HL-60 (cell line): ENCODE measurements at regions not wholly inside any gene's neighbourhood (a gene's known extent, or its start where the extent isn't known, plus 50 kb on each side); places are given as distances from the start of the nearest gene placed in this dataset.

ENCODE experiments used
- DNase-seq, 2 experiments: peaks; one replicate each; pipeline ENCODE4 v3.0.0-alpha.2; 2010 to 2020; ENCODE audit warnings: low read depth in 1 of 2, low spot score in 1 of 2
- H3K27ac ChIP-seq: fragments of 250-450 bp; sonication (Bioruptor Pico); replicated peaks from 2 replicates; pipeline ENCODE4 v1.5.1; 2020; ENCODE audit warnings: mild to moderate bottlenecking, moderate library complexity
- H3K27me3 ChIP-seq: fragments of 250-450 bp; sonication (Bioruptor Pico); 2 replicates; pipeline ENCODE4 v1.5.1; 2021; ENCODE audit warnings: mild to moderate bottlenecking, moderate library complexity; ENCODE audit not compliant: insufficient read depth, poor library complexity, severe bottlenecking
- H3K4me3 ChIP-seq: replicated peaks from 2 replicates; pipeline ENCODE4 v1.5.1; 2011; ENCODE audit warnings: mild to moderate bottlenecking, control low read depth, low read length; ENCODE audit not compliant: insufficient read depth
- GABPA ChIP-seq: IDR thresholded peaks from 2 replicates; pipeline ENCODE4 v1.6.1; 2012; ENCODE audit warnings: low read depth
- POLR2AphosphoS5 ChIP-seq: IDR thresholded peaks from 2 replicates; pipeline ENCODE4 v1.6.1; 2012; ENCODE audit warnings: low read depth
- SPI1 ChIP-seq: IDR thresholded peaks from 2 replicates; pipeline ENCODE4 v1.6.1; 2012; ENCODE audit warnings: low read depth, mild to moderate bottlenecking, borderline replicate concordance
- TF ChIP-seq, protein P1 (sequence below): IDR thresholded peaks from 2 replicates; pipeline ENCODE4 v1.6.1; 2012; ENCODE audit warnings: low read depth; ENCODE audit not compliant: insufficient replicate concordance
- TF ChIP-seq, protein P2 (sequence below): IDR thresholded peaks from one replicate; pipeline ENCODE4 v1.5.1; 2011; ENCODE audit warnings: low read length, control low read depth, inconsistent platforms; ENCODE audit not compliant: insufficient read depth

DNA sequence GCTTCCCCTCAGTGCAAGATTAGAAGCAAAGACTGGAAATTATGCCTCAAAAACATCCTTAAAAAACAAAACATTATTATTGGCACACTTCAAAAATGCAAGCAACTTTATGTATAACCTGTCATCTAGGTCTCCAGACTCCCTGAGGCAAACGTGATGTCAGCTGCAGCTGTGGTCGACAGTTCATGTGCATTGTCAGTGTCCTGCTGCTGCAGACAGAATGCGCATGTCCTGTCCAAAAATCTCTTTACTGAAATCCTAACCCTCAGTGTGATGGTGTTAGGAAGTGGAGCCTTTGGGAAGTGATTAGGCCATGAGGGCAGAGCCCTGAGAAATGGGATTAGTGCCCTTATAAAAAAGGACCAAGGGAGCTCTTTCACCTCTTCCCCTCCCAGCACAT is 126.9 kb downstream of the CYRIA start:
- DNase-seq = no peak
- Histone ChIP-seq H3K27me3 (peaks cover 5% of the 10 kb centered on the region), H3K27ac (no peak overlapping the region), H3K4me3 (no peak overlapping the region)
- TF ChIP-seq GABPA (no peak), POLR2AphosphoS5 (no peak), SPI1 (no peak)
- TF ChIP-seq, protein P1, sequence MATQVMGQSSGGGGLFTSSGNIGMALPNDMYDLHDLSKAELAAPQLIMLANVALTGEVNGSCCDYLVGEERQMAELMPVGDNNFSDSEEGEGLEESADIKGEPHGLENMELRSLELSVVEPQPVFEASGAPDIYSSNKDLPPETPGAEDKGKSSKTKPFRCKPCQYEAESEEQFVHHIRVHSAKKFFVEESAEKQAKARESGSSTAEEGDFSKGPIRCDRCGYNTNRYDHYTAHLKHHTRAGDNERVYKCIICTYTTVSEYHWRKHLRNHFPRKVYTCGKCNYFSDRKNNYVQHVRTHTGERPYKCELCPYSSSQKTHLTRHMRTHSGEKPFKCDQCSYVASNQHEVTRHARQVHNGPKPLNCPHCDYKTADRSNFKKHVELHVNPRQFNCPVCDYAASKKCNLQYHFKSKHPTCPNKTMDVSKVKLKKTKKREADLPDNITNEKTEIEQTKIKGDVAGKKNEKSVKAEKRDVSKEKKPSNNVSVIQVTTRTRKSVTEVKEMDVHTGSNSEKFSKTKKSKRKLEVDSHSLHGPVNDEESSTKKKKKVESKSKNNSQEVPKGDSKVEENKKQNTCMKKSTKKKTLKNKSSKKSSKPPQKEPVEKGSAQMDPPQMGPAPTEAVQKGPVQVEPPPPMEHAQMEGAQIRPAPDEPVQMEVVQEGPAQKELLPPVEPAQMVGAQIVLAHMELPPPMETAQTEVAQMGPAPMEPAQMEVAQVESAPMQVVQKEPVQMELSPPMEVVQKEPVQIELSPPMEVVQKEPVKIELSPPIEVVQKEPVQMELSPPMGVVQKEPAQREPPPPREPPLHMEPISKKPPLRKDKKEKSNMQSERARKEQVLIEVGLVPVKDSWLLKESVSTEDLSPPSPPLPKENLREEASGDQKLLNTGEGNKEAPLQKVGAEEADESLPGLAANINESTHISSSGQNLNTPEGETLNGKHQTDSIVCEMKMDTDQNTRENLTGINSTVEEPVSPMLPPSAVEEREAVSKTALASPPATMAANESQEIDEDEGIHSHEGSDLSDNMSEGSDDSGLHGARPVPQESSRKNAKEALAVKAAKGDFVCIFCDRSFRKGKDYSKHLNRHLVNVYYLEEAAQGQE = no peak
- TF ChIP-seq, protein P2, sequence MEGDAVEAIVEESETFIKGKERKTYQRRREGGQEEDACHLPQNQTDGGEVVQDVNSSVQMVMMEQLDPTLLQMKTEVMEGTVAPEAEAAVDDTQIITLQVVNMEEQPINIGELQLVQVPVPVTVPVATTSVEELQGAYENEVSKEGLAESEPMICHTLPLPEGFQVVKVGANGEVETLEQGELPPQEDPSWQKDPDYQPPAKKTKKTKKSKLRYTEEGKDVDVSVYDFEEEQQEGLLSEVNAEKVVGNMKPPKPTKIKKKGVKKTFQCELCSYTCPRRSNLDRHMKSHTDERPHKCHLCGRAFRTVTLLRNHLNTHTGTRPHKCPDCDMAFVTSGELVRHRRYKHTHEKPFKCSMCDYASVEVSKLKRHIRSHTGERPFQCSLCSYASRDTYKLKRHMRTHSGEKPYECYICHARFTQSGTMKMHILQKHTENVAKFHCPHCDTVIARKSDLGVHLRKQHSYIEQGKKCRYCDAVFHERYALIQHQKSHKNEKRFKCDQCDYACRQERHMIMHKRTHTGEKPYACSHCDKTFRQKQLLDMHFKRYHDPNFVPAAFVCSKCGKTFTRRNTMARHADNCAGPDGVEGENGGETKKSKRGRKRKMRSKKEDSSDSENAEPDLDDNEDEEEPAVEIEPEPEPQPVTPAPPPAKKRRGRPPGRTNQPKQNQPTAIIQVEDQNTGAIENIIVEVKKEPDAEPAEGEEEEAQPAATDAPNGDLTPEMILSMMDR = no peak

DNA sequence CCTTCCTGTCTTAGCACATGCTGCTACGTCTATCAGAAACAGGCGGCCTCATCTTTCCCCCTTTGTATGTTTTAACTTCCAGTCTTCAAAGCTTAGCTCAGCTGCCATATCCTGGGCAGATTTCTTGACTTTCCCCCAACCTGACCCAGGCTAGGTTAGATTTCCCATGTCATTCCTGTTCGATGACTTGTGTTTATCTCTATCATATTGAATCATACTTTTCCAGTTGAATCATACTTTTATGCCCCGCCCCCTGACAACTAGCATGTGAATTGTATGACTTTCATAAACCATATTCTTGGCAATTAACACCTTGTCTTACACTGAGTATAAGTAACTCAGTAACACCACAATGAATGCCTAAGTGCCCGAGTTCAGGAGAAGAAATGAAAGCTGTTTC is 128.3 kb downstream of the CYRIA start:
- no peak for TF ChIP-seq GABPA
- TF ChIP-seq, protein P1 = no peak
- no peak for TF ChIP-seq POLR2AphosphoS5
- TF ChIP-seq, protein P2 = no peak
- Histone ChIP-seq H3K27me3 (peaks cover 5% of the 10 kb centered on the region), H3K27ac (no peak overlapping the region), H3K4me3 (no peak overlapping the region)
- no peak for DNase-seq

DNA sequence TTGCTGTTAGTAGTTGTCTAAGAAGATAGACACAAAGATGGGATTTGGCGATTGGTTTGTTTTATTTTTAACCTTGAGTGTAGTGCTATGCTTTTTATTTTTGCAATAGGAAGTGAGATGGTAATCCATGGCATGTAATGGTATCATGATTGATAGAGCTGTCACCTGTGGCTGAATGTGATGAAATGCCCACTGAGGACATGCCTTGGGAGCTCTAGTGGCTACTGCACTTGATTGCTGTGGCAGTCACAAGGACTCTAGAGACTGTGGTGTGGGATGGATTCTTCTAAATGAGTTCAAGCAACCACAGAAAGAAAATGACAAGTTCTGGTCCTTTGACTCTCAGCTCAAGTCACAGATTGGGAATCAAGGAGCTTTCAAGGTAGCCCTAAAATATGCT is 139.4 kb downstream of the CYRIA start:
- no peak for TF ChIP-seq GABPA
- TF ChIP-seq SPI1 = no peak
- TF ChIP-seq, protein P1 = no peak
- TF ChIP-seq POLR2AphosphoS5 = no peak
- TF ChIP-seq, protein P2 = no peak
- H3K27me3 ChIP-seq = no peaks in the 10 kb centered on the region
- H3K4me3 ChIP-seq = no peak overlapping the region
- no peak overlapping the region for H3K27ac ChIP-seq
- no peak for DNase-seq
